ENCODE measurements at regions not wholly inside any gene's neighbourhood (a gene's known extent, or its start where the extent isn't known, plus 50 kb on each side); places are given as distances from the start of the nearest gene placed in this dataset.

GRCh38 chr1:112040891-112041740 is 51.6 kb upstream of the KCND3 start:
- Mint-ChIP-seq H3K4me3 (no peak overlapping the region), H3K36me3 (no peaks in the 10 kb centered on the region), H3K27me3 (peaks cover 22 to 27% of the 10 kb centered on the region in 2 donors), H3K27ac (no peak overlapping the region), H3K9me3 (no peaks in the 10 kb centered on the region), H3K4me1 (ENCODE audit: low read depth in 2 of 2) (no peaks in the 10 kb centered on the region)
- ATAC-seq (no peak), DNase-seq (ENCODE audit: low spot score) (no peak)

DNA sequence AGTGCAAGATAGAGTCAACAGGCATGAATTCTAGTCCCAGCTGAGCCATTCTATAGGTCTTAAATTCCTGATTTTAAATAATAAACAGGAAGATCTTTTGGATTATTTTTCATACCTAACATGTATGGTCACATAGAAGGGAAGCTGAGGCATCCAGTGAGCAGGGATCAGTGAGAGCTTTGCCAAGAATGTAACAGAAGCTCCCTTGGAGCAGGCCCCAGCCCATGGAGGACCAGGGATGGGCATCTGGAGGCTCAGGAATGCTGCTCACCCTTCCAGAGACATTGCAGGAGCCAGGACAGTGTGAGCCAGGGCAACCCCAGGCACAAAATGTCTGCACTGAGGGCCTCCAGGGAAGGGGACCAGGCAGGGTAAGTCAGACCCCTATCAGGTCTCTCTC is 54.4 kb upstream of the KCND3 start:
- Mint-ChIP-seq H3K4me1 (ENCODE audit: low read depth in 2 of 2) (no peaks in the 10 kb centered on the region), H3K9me3 (no peaks in the 10 kb centered on the region), H3K4me3 (no peak overlapping the region), H3K27me3 (peaks cover 28 to 31% of the 10 kb centered on the region in 2 donors), H3K36me3 (no peaks in the 10 kb centered on the region), H3K27ac (no peak overlapping the region)
- ATAC-seq, result no peak
- no peak for DNase-seq (ENCODE audit: low spot score)

GRCh38 chr1:112044745-112045144 is 55.3 kb upstream of the KCND3 start:
- DNase-seq (ENCODE audit: low spot score) (no peak), ATAC-seq (no peak)
- H3K4me3 Mint-ChIP-seq, result no peak overlapping the region
- no peak overlapping the region for H3K27ac Mint-ChIP-seq
- no peaks in the 10 kb centered on the region for H3K36me3 Mint-ChIP-seq
- no peaks in the 10 kb centered on the region for H3K9me3 Mint-ChIP-seq
- peaks cover 28 to 32% of the 10 kb centered on the region in 2 donors for H3K27me3 Mint-ChIP-seq
- H3K4me1 Mint-ChIP-seq (ENCODE audit: low read depth in 2 of 2), result no peaks in the 10 kb centered on the region

GRCh38 chr1:112046630-112047029 is 57.2 kb upstream of the KCND3 start:
- H3K4me1 Mint-ChIP-seq (ENCODE audit: low read depth in 2 of 2), result no peaks in the 10 kb centered on the region
- ATAC-seq, result no peak

GRCh38 chr1:112048421-112048820 is 59.0 kb upstream of the KCND3 start:
- DNase-seq (ENCODE audit: low spot score), result no peak
- no peak overlapping the region for H3K4me3 Mint-ChIP-seq
- no peak overlapping the region for H3K27ac Mint-ChIP-seq
- peaks cover 31 to 39% of the 10 kb centered on the region in 2 donors for H3K27me3 Mint-ChIP-seq
- no peaks in the 10 kb centered on the region for H3K36me3 Mint-ChIP-seq
- H3K9me3 Mint-ChIP-seq, result no peaks in the 10 kb centered on the region
- H3K4me1 Mint-ChIP-seq (ENCODE audit: low read depth in 2 of 2), result no peaks in the 10 kb centered on the region
- ATAC-seq, result no peak

More at GRCh38 chr1:112046630-112047029, 57.2 kb upstream of the KCND3 start:
- Mint-ChIP-seq H3K36me3 (no peaks in the 10 kb centered on the region), H3K27ac (no peak overlapping the region), H3K4me3 (no peak overlapping the region), H3K27me3 (peaks cover 35 to 46% of the 10 kb centered on the region in 2 donors), H3K9me3 (no peaks in the 10 kb centered on the region)
- DNase-seq (ENCODE audit: low spot score), result no peak

GRCh38 chr1:112054510-112054909 is 65.0 kb upstream of the KCND3 start:
- no peaks in the 10 kb centered on the region for H3K9me3 Mint-ChIP-seq
- ATAC-seq (no peak), DNase-seq (ENCODE audit: low spot score) (no peak)
- no peak overlapping the region for H3K27ac Mint-ChIP-seq
- H3K4me3 Mint-ChIP-seq, result no peak overlapping the region
- H3K36me3 Mint-ChIP-seq, result no peaks in the 10 kb centered on the region
- no peaks in the 10 kb centered on the region for H3K4me1 Mint-ChIP-seq (ENCODE audit: low read depth in 2 of 2)
- peaks cover 22 to 48% of the 10 kb centered on the region in 2 donors for H3K27me3 Mint-ChIP-seq

GRCh38 chr1:112056354-112056753 is 66.9 kb upstream of the KCND3 start:
- Mint-ChIP-seq H3K27me3 (peaks cover 17 to 34% of the 10 kb centered on the region in 2 donors), H3K36me3 (no peaks in the 10 kb centered on the region), H3K9me3 (no peaks in the 10 kb centered on the region), H3K4me3 (no peak overlapping the region), H3K4me1 (ENCODE audit: low read depth in 2 of 2) (no peaks in the 10 kb centered on the region), H3K27ac (no peak overlapping the region)
- DNase-seq (ENCODE audit: low spot score), result no peak
- no peak for ATAC-seq

- H3K36me3 Mint-ChIP-seq, result no peaks in the 10 kb centered on the region
- no peak overlapping the region for H3K4me3 Mint-ChIP-seq
- no peaks in the 10 kb centered on the region for H3K4me1 Mint-ChIP-seq (ENCODE audit: low read depth in 2 of 2)
- no peak for ATAC-seq
- no peak for DNase-seq (ENCODE audit: low spot score)
- H3K9me3 Mint-ChIP-seq, result no peaks in the 10 kb centered on the region
- no peak overlapping the region for H3K27ac Mint-ChIP-seq
- peaks cover 22 to 44% of the 10 kb centered on the region in 2 donors for H3K27me3 Mint-ChIP-seq
Measured at GRCh38 chr1:112057736-112058135, 68.3 kb upstream of the KCND3 start.

DNA sequence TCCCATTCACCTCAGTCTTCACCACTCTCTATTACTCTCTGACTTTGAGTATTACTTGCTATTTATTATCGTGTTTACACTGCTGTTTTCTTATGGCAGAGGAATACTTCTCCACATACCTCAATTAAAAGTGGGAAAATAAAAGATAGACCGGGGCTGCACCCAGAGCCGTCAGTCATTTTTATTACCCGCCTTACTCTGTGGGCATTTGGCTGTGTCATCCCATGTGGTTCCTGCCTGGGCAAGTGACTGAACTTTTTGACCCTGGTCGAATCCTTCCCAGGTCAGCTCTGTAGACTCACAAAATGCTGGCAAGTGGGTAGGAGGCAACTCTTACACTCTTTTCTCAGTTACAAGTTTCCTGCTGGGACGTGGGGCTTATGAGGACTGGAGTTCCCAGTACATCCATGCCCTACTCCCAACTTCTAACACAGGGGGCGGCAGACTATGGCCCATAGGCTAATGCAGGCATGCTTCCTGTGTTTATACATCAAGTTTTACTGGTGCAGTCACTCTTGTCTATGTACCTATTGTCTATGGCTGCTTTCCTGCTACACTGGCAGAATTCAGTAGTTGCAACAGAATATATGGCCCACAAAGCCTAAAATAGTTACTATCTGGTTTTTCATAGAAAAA is 69.5 kb upstream of the KCND3 start:
- Mint-ChIP-seq H3K27ac (no peak overlapping the region), H3K36me3 (no peaks in the 10 kb centered on the region), H3K27me3 (peaks cover 24 to 39% of the 10 kb centered on the region in 2 donors), H3K4me1 (ENCODE audit: low read depth in 2 of 2) (no peaks in the 10 kb centered on the region), H3K4me3 (no peak overlapping the region), H3K9me3 (no peaks in the 10 kb centered on the region)
- ATAC-seq (no peak), DNase-seq (ENCODE audit: low spot score) (no peak)

DNA sequence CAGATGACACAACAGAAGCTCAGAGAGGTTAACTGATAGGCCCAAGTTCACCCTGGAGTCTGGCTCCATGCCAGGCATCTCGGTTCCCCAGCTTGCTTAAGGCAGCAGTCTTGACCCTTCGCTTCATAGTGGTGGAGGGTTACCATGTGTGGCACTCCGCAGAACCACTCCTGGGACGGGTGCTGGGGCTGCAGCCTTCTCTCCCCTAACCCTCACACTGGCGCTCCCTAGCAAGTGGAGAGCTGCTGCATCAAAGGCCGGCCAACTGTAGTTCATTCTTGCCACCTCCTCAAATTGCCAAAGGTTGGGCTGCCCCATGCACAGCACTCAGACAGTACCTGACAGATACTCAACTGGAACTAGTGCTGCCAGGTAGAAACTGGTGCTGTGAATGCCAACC is 70.2 kb upstream of the KCND3 start:
- ATAC-seq (peak in 1 of 2 donors; percentile 21), DNase-seq (ENCODE audit: low spot score) (no peak)
- Mint-ChIP-seq H3K27me3 (peaks cover 23 to 38% of the 10 kb centered on the region in 2 donors), H3K4me1 (ENCODE audit: low read depth in 2 of 2) (no peaks in the 10 kb centered on the region), H3K9me3 (no peaks in the 10 kb centered on the region), H3K36me3 (no peaks in the 10 kb centered on the region), H3K27ac (no peak overlapping the region), H3K4me3 (no peak overlapping the region)

- peaks cover 25 to 38% of the 10 kb centered on the region in 2 donors for H3K27me3 Mint-ChIP-seq
- H3K9me3 Mint-ChIP-seq, result no peaks in the 10 kb centered on the region
- no peaks in the 10 kb centered on the region for H3K36me3 Mint-ChIP-seq
- DNase-seq (ENCODE audit: low spot score) (no peak), ATAC-seq (no peak)
- no peak overlapping the region for H3K4me3 Mint-ChIP-seq
- no peak overlapping the region for H3K27ac Mint-ChIP-seq
- no peaks in the 10 kb centered on the region for H3K4me1 Mint-ChIP-seq (ENCODE audit: low read depth in 2 of 2)
Measured at GRCh38 chr1:112060261-112060660, 70.8 kb upstream of the KCND3 start.

GRCh38 chr1:112061056-112061455 is 71.6 kb upstream of the KCND3 start:
- H3K4me1 Mint-ChIP-seq (ENCODE audit: low read depth in 2 of 2), result no peaks in the 10 kb centered on the region

DNA sequence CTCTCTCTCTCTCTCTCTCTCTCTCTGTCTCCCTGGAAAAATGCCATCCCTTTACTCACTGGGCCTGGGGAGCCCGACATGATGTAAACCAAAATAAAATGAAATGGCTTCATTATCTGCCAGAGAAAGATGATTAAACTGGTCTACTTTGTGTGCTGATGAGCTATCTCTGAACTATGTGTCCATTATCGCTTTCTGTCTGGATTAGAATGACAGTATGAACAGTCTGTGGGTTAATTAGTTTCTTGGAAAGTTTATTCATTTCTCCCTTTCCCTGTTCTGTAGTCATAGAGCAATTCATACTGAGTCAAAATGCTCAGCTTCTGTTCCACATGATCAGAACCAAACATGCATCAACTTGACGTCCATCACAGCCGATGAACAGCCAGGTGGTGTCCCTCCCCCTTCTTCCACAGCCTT is 72.4 kb upstream of the KCND3 start:
- H3K4me3 Mint-ChIP-seq, result peak overlapping the region; percentile 27
- DNase-seq (ENCODE audit: low spot score), result no peak
- ATAC-seq, result peak in 1 of 2 donors; percentile 65
- no peaks in the 10 kb centered on the region for H3K4me1 Mint-ChIP-seq (ENCODE audit: low read depth in 2 of 2)
- H3K36me3 Mint-ChIP-seq, result no peaks in the 10 kb centered on the region
- H3K27ac Mint-ChIP-seq, result no peak overlapping the region
- no peaks in the 10 kb centered on the region for H3K9me3 Mint-ChIP-seq
- H3K27me3 Mint-ChIP-seq, result peaks cover 23 to 41% of the 10 kb centered on the region in 2 donors

More at GRCh38 chr1:112061056-112061455, 71.6 kb upstream of the KCND3 start:
- ATAC-seq (no peak), DNase-seq (ENCODE audit: low spot score) (no peak)
- Mint-ChIP-seq H3K27ac (no peak overlapping the region), H3K27me3 (peaks cover 26 to 46% of the 10 kb centered on the region in 2 donors), H3K4me3 (no peak overlapping the region), H3K36me3 (no peaks in the 10 kb centered on the region), H3K9me3 (no peaks in the 10 kb centered on the region)
